ENCODE measurements at regions not wholly inside any gene's neighbourhood (a gene's known extent, or its start where the extent isn't known, plus 50 kb on each side); places are given as distances from the start of the nearest gene placed in this dataset.

- TF ChIP-seq SP1 (IDR thresholded peaks at IDR 0.05; ENCODE audit: low read depth, low read length) = no peak
- TF ChIP-seq FOXM1 (IDR thresholded peaks at IDR 0.05; ENCODE audit: low read depth, low read length) = no peak
- TF ChIP-seq RELA (IDR thresholded peaks at IDR 0.05; ENCODE audit: borderline replicate concordance, partially characterized antibody) = no peak
- no peak for TF ChIP-seq RCOR1 (conservative IDR thresholded peaks at IDR 0.05; ENCODE audit: low read depth, low read length)
- no peak for TF ChIP-seq NFYA (IDR thresholded peaks at IDR 0.05; ENCODE audit: borderline replicate concordance, low read depth, low read length)
- no peak for TF ChIP-seq NBN (IDR thresholded peaks at IDR 0.05)
- TF ChIP-seq BCLAF1 (IDR thresholded peaks at IDR 0.05) = no peak
Measured at GRCh38 chr10:62915158-62915557, 99.0 kb upstream of the EGR2 start (continued).

- Histone ChIP-seq H3K4me3 (peak overlapping the region; percentile 4; the same call in 1 of the 2 replicates), H3K9me3 (replicated peaks; ENCODE audit: control insufficient read depth, insufficient read depth, low read length) (no peaks in the 10 kb centered on the region; the same call in 2 of the 3 replicates), H3K36me3 (ENCODE audit: control insufficient read depth in 2 of 2, insufficient read depth in 2 of 2, low read length in 1 of 2) (no peaks in the 10 kb centered on the region), H3K9ac (ENCODE audit: control insufficient read depth, insufficient read depth, low read length) (no peak overlapping the region), H4K20me1 (ENCODE audit: control insufficient read depth, insufficient read depth) (no peaks in the 10 kb centered on the region), H2AFZ (ENCODE audit: control insufficient read depth, low read depth, low read length) (no peak overlapping the region; the same call in 1 of the 2 replicates), H3K4me2 (ENCODE audit: control insufficient read depth, insufficient read depth) (peak overlapping the region; percentile 21), H3K27me3 (replicated peaks in 1 of 2; ENCODE audit: control insufficient read depth in 2 of 2, insufficient read depth in 2 of 2, low read length in 1 of 2) (no peaks in the 10 kb centered on the region), H3K4me1 (ENCODE audit: control insufficient read depth, insufficient read depth, low read length) (peaks cover 33% of the 10 kb centered on the region), H3K27ac (ENCODE audit: control insufficient read depth, insufficient read depth) (peak overlapping the region; percentile 38), H3K79me2 (ENCODE audit: control insufficient read depth, insufficient read depth, low read length) (no peaks in the 10 kb centered on the region)
- POLR2A ChIA-PET = interaction anchor here (1.4 kb wide), 1 partner anchor 96 kb away, joined by 5 read pairs; the partner anchor contains the start of gene EGR2
- DNase-seq (ENCODE audit: low read depth, low spot score) (no peak), ATAC-seq (peak; percentile 68), FAIRE-seq (no peak)
- RAD21 ChIA-PET (ENCODE audit: unreplicated experiment) = interaction anchor here (0.6 to 1.9 kb wide), 3 partner anchors 61 to 294 kb away, joined by 3 to 4 read pairs (median 3); no protein-coding TSS in a partner anchor
- intact Hi-C loops (cut with micrococcal nuclease; ENCODE audit: unreplicated experiment) = no loop called here
- 31% methylated on average over 3 of the region's 3 CpGs for WGBS (ENCODE audit: insufficient coverage, insufficient replicate concordance, low lambda C conversion rate, missing lambda C conversion rate)
- BruUV-seq (replicated peaks) = no TSS peak
- SMC1A ChIA-PET (ENCODE audit: uncharacterized antibody, unreplicated experiment) = interaction anchor here (1.1 to 3.8 kb wide), 6 partner anchors 12 to 318 kb away, joined by 3 to 16 read pairs (median 4); no protein-coding TSS in a partner anchor
- CTCF ChIA-PET = interaction anchor here (0.8 to 1.5 kb wide), 2 partner anchors 10 to 59 kb away, joined by 3 to 5 read pairs; no protein-coding TSS in a partner anchor
- in situ Hi-C loops (cut with MboI) = no loop called here
- TF ChIP-seq RELB (IDR thresholded peaks at IDR 0.05; ENCODE audit: low read depth) (peak; percentile 53; the same call in 1 of the 2 replicates), SMAD5 (IDR thresholded peaks at IDR 0.05; ENCODE audit: low read depth) (no peak), MEF2A (IDR thresholded peaks at IDR 0.05; ENCODE audit: insufficient read depth, low read depth, low read length) (peak; percentile 89), NFIC (IDR thresholded peaks at IDR 0.05; ENCODE audit: low read depth, low read length) (peak; percentile 68), POU2F2 (IDR thresholded peaks at IDR 0.05; ENCODE audit: borderline replicate concordance, low read depth, low read length) (peak; percentile 69; the same call in 2 of the 3 replicates), ETV6 (conservative IDR thresholded peaks at IDR 0.05 in 1 of 2, IDR thresholded peaks at IDR 0.05 in 1 of 2; ENCODE audit: borderline replicate concordance in 1 of 2, low read depth in 1 of 2) (no peak), MEF2B (IDR thresholded peaks at IDR 0.05; ENCODE audit: partially characterized antibody, poor library complexity, severe bottlenecking) (peak; percentile 50), RUNX3 (IDR thresholded peaks at IDR 0.05; ENCODE audit: low read length) (0 out of 2 replicates have a peak, but pooled peaks have one; percentile 16)
Measured at GRCh38 chr10:62912086-62912485, 95.9 kb upstream of the EGR2 start.
